ENCODE measurements at regions not wholly inside any gene's neighbourhood (a gene's known extent, or its start where the extent isn't known, plus 50 kb on each side); places are given as distances from the start of the nearest gene placed in this dataset.

GRCh38 chr10:8758029-8758428 is 703.5 kb downstream of the GATA3 start:
- Histone ChIP-seq H3K36me3 (no peaks in the 10 kb centered on the region), H3K4me1 (no peaks in the 10 kb centered on the region)

DNA sequence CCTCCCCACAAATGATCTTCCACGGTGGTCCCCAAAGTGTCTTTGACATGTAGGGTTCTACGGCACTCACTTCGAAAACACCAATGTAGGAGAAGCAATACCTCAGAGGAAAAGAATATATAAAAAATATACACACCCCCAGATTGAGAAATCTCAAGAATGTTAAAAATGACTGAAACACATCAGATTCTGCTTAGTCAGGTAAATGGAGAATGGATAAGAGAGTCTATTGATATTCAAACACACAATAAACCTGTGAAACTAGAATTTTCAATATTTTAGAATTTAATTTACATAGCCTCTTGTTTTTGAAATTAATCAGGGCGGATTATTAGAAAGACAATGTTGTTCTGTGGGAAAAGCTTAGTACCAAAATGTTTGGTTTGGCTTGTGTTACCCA is 712.4 kb downstream of the GATA3 start:
- H3K9me3 ChIP-seq = no peaks in the 10 kb centered on the region

More at GRCh38 chr10:8758029-8758428, 703.5 kb downstream of the GATA3 start:
- DNase-seq = no peak
- Histone ChIP-seq H3K4me3 (no peak overlapping the region), H3K27ac (no peak overlapping the region), H3K9me3 (no peaks in the 10 kb centered on the region), H3K27me3 (no peaks in the 10 kb centered on the region)
- intact Hi-C loops (cut with DNase I; ENCODE audit: low total_unique reads) = no loop called here
- TF ChIP-seq CTCF (IDR thresholded peaks at IDR 0.05) = no peak

DNA sequence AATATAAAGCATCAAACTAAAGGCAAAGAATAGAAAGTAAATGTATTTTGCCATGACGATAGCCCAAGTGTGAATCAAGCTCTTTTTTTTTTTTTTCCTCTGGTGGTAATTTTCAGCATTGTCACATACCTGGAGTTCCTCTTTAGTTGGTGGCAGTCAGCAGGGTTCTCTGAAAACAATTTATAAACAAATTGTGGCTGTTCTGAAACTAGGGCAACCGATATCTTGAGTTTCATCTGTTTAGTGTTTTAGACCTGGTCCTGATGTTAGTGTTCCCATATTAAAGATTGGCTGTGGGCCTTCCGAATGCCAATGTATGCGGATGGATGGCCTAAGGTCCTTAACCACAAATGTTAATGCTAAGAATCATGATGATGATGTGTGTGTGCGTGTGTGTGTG is 713.1 kb downstream of the GATA3 start:
- no peak for DNase-seq
- intact Hi-C loops (cut with DNase I; ENCODE audit: low total_unique reads) = no loop called here
- H3K4me1 ChIP-seq = no peaks in the 10 kb centered on the region
- H3K27me3 ChIP-seq = no peaks in the 10 kb centered on the region
- no peak overlapping the region for H3K27ac ChIP-seq
- H3K4me3 ChIP-seq = no peak overlapping the region
- no peaks in the 10 kb centered on the region for H3K9me3 ChIP-seq
- H3K36me3 ChIP-seq = no peaks in the 10 kb centered on the region
- no peak for TF ChIP-seq CTCF (IDR thresholded peaks at IDR 0.05)

More for the DNA sequence above, 712.4 kb downstream of the GATA3 start:
- no peaks in the 10 kb centered on the region for H3K27me3 ChIP-seq
- no peaks in the 10 kb centered on the region for H3K36me3 ChIP-seq
- H3K27ac ChIP-seq = no peak overlapping the region
- no peaks in the 10 kb centered on the region for H3K4me1 ChIP-seq
- DNase-seq = no peak
- H3K4me3 ChIP-seq = no peak overlapping the region
- intact Hi-C loops (cut with DNase I; ENCODE audit: low total_unique reads) = no loop called here
- TF ChIP-seq CTCF (IDR thresholded peaks at IDR 0.05) = no peak

DNA sequence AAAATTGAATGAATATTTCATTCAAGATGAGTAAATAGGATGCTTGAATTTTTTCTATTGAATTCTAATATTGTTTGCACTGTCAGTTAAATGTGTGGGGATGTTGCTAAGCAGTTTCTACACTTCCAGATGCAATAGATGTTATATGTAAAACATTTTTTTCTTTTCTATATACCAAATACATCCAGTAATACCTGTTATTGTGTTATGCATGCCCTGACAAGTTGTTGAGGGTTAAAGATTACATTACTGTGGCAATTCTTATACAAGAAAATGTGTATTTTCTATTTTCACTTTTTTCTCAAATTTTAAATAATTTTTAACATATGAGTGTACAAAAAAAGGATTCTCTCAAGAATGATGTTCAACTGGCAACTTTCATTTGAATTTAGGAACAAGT is 713.9 kb downstream of the GATA3 start:
- Histone ChIP-seq H3K27ac (no peak overlapping the region), H3K4me1 (no peaks in the 10 kb centered on the region), H3K9me3 (no peaks in the 10 kb centered on the region), H3K36me3 (no peaks in the 10 kb centered on the region), H3K27me3 (no peaks in the 10 kb centered on the region), H3K4me3 (no peak overlapping the region)
- TF ChIP-seq CTCF (IDR thresholded peaks at IDR 0.05) = no peak
- intact Hi-C loops (cut with DNase I; ENCODE audit: low total_unique reads) = no loop called here
- no peak for DNase-seq

DNA sequence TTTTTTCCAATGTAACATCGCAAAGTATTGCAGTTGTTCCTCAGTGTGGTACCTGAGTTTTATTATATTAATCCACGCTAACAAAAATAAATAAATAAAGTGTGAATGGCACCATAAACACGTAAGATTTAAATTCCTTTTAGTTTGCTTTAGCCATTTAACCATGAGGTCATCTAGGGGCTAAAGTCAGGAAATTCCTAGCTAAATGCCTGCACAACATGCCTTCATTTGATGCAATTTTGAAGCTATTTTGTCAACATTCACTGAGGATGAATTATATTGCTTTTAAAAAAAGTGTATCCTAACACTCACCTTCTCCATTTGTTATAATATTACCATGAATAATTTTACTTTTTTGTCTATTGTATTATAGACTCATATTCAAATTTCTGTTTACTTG is 714.4 kb downstream of the GATA3 start:
- Histone ChIP-seq H3K36me3 (no peaks in the 10 kb centered on the region), H3K27me3 (no peaks in the 10 kb centered on the region), H3K4me1 (no peaks in the 10 kb centered on the region), H3K9me3 (no peaks in the 10 kb centered on the region), H3K4me3 (no peak overlapping the region), H3K27ac (no peak overlapping the region)
- DNase-seq = no peak
- no peak for TF ChIP-seq CTCF (IDR thresholded peaks at IDR 0.05)
- intact Hi-C loops (cut with DNase I; ENCODE audit: low total_unique reads) = no loop called here

DNA sequence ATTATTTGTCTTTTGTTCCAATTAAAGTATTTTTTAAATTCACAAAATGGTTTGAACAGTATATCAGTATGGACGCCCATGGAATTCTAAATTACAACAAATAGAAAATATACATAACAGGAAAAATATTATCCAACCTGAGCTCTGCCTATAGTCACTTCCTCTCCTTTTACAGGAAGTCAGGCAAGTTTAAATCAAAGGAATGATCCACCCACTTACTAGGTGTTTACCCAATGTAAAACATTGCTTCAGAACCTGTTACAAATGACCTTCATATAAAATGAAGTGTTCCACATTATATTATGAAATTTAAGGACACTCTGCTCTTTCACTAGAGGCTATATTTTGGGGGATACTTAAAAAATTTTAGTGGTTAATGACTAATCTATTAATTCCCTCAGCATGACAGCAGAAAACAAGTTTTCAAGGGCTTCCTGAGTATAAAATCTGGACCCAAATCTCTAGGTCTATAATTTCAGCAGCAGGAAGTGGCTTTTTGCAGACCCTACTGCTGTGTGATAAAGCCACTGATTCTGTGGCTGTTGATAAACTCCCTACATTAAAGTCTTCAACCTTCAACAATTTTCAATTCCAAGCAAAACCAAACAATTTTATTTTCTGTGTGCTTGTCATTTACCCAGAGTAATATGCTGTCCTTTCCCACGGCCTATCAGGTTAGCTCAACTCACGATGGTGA is 722.6 kb downstream of the GATA3 start:
- intact Hi-C loops (cut with DNase I; ENCODE audit: low total_unique reads) = no loop called here
- DNase-seq = no peak
- H3K9me3 ChIP-seq = no peaks in the 10 kb centered on the region
- no peak overlapping the region for H3K4me3 ChIP-seq
- no peak overlapping the region for H3K27ac ChIP-seq
- no peaks in the 10 kb centered on the region for H3K36me3 ChIP-seq
- TF ChIP-seq CTCF (IDR thresholded peaks at IDR 0.05) = no peak
- no peaks in the 10 kb centered on the region for H3K27me3 ChIP-seq
- H3K4me1 ChIP-seq = no peaks in the 10 kb centered on the region

All from tibial artery (tissue), 4 donors.